DND-41 (cell line): ENCODE measurements at regions not wholly inside any gene's neighbourhood (a gene's known extent, or its start where the extent isn't known, plus 50 kb on each side); places are given as distances from the start of the nearest gene placed in this dataset.

Source experiments
- EZH2 ChIP-seq: IDR thresholded peaks from 3 replicates; pipeline ENCODE4 v1.6.1; 2012; ENCODE audit warnings: borderline replicate concordance, low read depth, mild to moderate bottlenecking, moderate library complexity, low read length, inconsistent platforms; ENCODE audit not compliant: severe bottlenecking
- TF ChIP-seq, protein P1 (sequence below): IDR thresholded peaks from 2 replicates; pipeline ENCODE4 v1.5.1; 2012; ENCODE audit warnings: borderline replicate concordance, low read length, moderate library complexity, mild to moderate bottlenecking; ENCODE audit not compliant: poor library complexity, severe bottlenecking; ENCODE audit errors: extremely low read depth

DNA sequence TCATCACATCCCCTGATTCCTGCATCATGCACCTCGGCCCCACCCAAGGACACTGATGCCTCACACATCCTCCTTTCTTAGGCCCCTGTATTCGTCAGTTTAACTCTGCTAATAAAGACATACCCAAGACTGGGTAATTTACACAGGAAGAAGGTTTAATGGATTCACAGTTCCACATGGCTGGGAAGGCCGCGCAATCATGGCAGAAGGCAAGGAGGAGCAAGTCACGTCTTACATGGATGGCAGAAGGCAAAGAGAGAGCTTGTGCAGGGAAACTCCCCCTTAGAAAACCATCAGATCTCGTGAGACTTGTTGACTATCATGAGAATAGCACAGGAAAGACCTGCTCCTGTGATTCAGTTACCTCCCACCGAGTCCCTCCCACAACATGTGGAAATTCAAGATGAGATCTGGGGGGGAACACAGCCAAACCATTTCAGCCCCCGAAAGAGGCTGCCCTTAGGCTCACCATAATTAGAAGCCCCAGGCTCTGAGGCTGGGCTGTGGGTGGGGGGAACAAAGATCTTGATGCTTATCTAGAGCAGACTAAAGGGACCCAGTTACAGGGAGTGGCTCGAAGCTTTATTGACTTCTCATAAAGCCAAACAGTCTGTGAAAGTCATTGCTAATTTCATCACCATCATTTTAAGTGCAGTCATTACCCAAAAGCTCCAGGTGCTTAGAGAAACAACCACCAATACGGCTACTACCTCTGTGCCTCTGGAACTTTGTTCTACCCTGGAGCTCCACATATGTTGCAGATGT is 181.5 kb downstream of the MATN1 start:
- TF ChIP-seq, protein P1, sequence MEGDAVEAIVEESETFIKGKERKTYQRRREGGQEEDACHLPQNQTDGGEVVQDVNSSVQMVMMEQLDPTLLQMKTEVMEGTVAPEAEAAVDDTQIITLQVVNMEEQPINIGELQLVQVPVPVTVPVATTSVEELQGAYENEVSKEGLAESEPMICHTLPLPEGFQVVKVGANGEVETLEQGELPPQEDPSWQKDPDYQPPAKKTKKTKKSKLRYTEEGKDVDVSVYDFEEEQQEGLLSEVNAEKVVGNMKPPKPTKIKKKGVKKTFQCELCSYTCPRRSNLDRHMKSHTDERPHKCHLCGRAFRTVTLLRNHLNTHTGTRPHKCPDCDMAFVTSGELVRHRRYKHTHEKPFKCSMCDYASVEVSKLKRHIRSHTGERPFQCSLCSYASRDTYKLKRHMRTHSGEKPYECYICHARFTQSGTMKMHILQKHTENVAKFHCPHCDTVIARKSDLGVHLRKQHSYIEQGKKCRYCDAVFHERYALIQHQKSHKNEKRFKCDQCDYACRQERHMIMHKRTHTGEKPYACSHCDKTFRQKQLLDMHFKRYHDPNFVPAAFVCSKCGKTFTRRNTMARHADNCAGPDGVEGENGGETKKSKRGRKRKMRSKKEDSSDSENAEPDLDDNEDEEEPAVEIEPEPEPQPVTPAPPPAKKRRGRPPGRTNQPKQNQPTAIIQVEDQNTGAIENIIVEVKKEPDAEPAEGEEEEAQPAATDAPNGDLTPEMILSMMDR, result no peak
- TF ChIP-seq EZH2, result no peak
